ENCODE measurements at regions not wholly inside any gene's neighbourhood (a gene's known extent, or its start where the extent isn't known, plus 50 kb on each side); places are given as distances from the start of the nearest gene placed in this dataset.
"Not testable (repeated sequence)": the region's sequence is repeated elsewhere in the genome, so short reads cannot be mapped to it uniquely, and the experiment has no call there.

DNA sequence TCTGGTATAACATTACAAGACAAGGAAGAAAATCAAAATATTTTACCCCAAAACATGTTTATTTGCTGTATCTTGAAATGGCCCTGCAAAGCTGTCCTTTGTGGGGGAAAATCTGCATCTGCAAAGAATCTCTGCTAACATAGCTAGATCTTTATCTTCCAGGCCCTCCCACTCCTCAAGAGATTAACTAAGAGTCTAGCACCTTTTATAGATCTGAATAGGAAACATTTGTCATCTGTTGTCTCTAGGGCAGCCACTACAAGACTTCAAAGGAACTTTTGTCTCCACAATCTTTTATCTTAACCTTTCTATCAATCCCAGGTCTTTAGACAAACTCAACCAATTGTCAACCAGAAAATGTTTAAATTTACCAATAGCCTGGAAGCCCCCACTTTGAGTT lies 427.6 kb upstream of the ID2 start:
- not testable (repeated sequence) for TF ChIP-seq POLR2A, CTCF (IDR thresholded peaks at IDR 0.05)
